Stimulated activated effector memory CD8-positive, alpha-beta T cell treated with anti-CD3 and anti-CD28 coated beads, Interleukin-12 subunit alpha, Interleukin-12 subunit beta, amount 100 ng/mL, for 72 hours (primary cell): ENCODE measurements at regions not wholly inside any gene's neighbourhood (a gene's known extent, or its start where the extent isn't known, plus 50 kb on each side); places are given as distances from the start of the nearest gene placed in this dataset.
A peak's percentile ranks its signal among the peaks of the same experiment; 100 is the strongest.

Experiments used
- ATAC-seq: fragments of 150-1000 bp; cut with Tn5 transposase; 2 replicates; pipeline ENCODE4 v1.10.0; 2021
- DNase-seq, 2 donors: peaks; one replicate each; pipeline ENCODE4 v3.0.0; 2021 to 2022; ENCODE audit warnings: low spot score in 2 of 2
- H3K27ac Mint-ChIP-seq: one replicate; pipeline ENCODE4 v1.8.0; 2022; ENCODE audit warnings: mild to moderate bottlenecking, mixed read lengths
- H3K36me3 Mint-ChIP-seq: one replicate; pipeline ENCODE4 v1.8.0; 2022; ENCODE audit warnings: mild to moderate bottlenecking, mixed read lengths
- H3K4me1 Mint-ChIP-seq: one replicate; pipeline ENCODE4 v1.8.0; 2022; ENCODE audit warnings: mixed read lengths
- H3K4me3 Mint-ChIP-seq: one replicate; pipeline ENCODE4 v1.8.0; 2022; ENCODE audit warnings: mild to moderate bottlenecking, mixed read lengths
- H3K9me3 Mint-ChIP-seq: one replicate; pipeline ENCODE4 v1.8.0; 2022; ENCODE audit warnings: mixed read lengths

DNA sequence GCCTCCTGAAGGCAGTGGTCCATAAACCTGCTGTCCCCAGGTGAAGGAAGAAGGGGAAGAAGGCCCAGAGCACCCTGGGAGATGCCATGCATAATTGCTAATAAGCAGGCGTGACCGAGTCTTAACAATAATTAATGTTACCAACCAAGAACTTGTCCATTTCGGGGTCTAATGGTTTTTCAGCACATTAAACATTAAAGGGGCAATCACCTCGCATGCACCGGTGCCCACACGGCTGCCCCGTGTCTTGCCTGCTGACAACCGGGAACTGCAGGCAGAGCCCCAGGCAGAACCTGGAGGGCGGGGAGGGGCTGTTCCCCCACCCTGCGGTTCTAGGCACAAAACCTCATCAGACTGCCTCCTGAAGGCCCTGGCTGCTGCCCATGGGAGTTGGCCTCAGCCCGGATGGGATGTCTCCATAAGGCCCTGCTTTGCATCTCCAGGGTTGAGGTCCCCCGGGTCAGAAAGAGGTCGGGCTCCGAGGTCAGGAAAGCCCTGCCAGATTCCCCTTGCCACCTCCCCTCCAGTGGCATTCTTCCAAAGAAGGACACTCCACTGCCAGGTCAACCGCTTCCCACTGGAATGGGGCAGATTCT is 169.0 kb downstream of the BUD13 start:
- Mint-ChIP-seq H3K27ac (no peak overlapping the region), H3K4me3 (no peak overlapping the region), H3K9me3 (peaks cover 2% of the 10 kb centered on the region), H3K36me3 (no peaks in the 10 kb centered on the region), H3K4me1 (no peaks in the 10 kb centered on the region)
- no peak for ATAC-seq
- DNase-seq = no peak

- Mint-ChIP-seq H3K36me3 (no peaks in the 10 kb centered on the region), H3K27ac (no peak overlapping the region), H3K4me1 (no peaks in the 10 kb centered on the region), H3K4me3 (no peak overlapping the region), H3K9me3 (peaks cover 2% of the 10 kb centered on the region)
- ATAC-seq = no peak
- DNase-seq = no peak
Observed at GRCh38 chr11:116602637-116602942, 170.2 kb downstream of the BUD13 start.

- H3K4me1 Mint-ChIP-seq = no peaks in the 10 kb centered on the region
- H3K36me3 Mint-ChIP-seq = no peaks in the 10 kb centered on the region
- DNase-seq = no peak
- no peak for ATAC-seq
- H3K9me3 Mint-ChIP-seq = peaks cover 2% of the 10 kb centered on the region
- no peak overlapping the region for H3K4me3 Mint-ChIP-seq
- no peak overlapping the region for H3K27ac Mint-ChIP-seq
Observed at GRCh38 chr11:116601814-116602636, 170.8 kb downstream of the BUD13 start.

DNA sequence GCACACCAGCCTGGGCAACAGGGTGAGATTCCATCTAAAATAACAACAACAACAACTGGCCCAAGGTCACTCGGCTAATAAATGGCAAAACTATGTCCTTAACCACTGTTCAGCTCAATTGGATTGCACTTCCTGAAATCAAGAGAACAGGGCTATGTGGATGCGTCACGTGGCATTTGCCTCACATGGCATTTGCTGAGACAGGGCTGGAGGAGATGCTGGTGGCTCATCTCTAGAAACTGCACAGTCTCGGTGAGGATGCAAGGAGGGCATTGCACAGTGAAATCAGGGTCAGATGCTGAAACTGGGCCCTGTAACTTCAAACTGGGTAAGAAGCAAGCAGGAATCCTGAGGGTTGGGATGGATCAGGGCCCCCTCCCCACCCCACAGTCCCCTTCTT is 171.9 kb downstream of the BUD13 start:
- Mint-ChIP-seq H3K4me3 (no peak overlapping the region), H3K4me1 (no peaks in the 10 kb centered on the region), H3K36me3 (no peaks in the 10 kb centered on the region), H3K27ac (no peak overlapping the region), H3K9me3 (no peaks in the 10 kb centered on the region)
- no peak for ATAC-seq
- DNase-seq = no peak

- H3K9me3 Mint-ChIP-seq = no peaks in the 10 kb centered on the region
Observed at GRCh38 chr11:116598556-116598955, 174.2 kb downstream of the BUD13 start.

GRCh38 chr11:116598036-116598435 is 174.8 kb downstream of the BUD13 start:
- Mint-ChIP-seq H3K4me1 (no peaks in the 10 kb centered on the region), H3K36me3 (no peaks in the 10 kb centered on the region), H3K27ac (no peak overlapping the region), H3K4me3 (no peak overlapping the region), H3K9me3 (no peaks in the 10 kb centered on the region)
- ATAC-seq (no peak), DNase-seq (no peak)

More at GRCh38 chr11:116598556-116598955, 174.2 kb downstream of the BUD13 start:
- ATAC-seq (no peak), DNase-seq (no peak)
- Mint-ChIP-seq H3K36me3 (no peaks in the 10 kb centered on the region), H3K27ac (no peak overlapping the region), H3K4me3 (no peak overlapping the region), H3K4me1 (no peaks in the 10 kb centered on the region)

- no peaks in the 10 kb centered on the region for H3K4me1 Mint-ChIP-seq
- ATAC-seq = no peak
- H3K27ac Mint-ChIP-seq = no peak overlapping the region
- DNase-seq = no peak
- H3K9me3 Mint-ChIP-seq = no peaks in the 10 kb centered on the region
- H3K4me3 Mint-ChIP-seq = no peak overlapping the region
- H3K36me3 Mint-ChIP-seq = no peaks in the 10 kb centered on the region
Observed at GRCh38 chr11:116596346-116597260, 176.2 kb downstream of the BUD13 start.

GRCh38 chr11:116595305-116595880 is 177.4 kb downstream of the BUD13 start:
- no peak for ATAC-seq
- Mint-ChIP-seq H3K4me1 (no peaks in the 10 kb centered on the region), H3K9me3 (no peaks in the 10 kb centered on the region), H3K27ac (no peak overlapping the region), H3K4me3 (no peak overlapping the region), H3K36me3 (no peaks in the 10 kb centered on the region)
- no peak for DNase-seq

GRCh38 chr11:116590844-116591570 is 181.8 kb downstream of the BUD13 start:
- no peak overlapping the region for H3K4me3 Mint-ChIP-seq
- DNase-seq (no peak), ATAC-seq (no peak)
- no peaks in the 10 kb centered on the region for H3K4me1 Mint-ChIP-seq
- no peaks in the 10 kb centered on the region for H3K9me3 Mint-ChIP-seq
- H3K27ac Mint-ChIP-seq = no peak overlapping the region
- no peaks in the 10 kb centered on the region for H3K36me3 Mint-ChIP-seq

GRCh38 chr11:116589402-116589801 is 183.4 kb downstream of the BUD13 start:
- no peaks in the 10 kb centered on the region for H3K36me3 Mint-ChIP-seq
- no peaks in the 10 kb centered on the region for H3K4me1 Mint-ChIP-seq
- H3K9me3 Mint-ChIP-seq = no peaks in the 10 kb centered on the region
- no peak overlapping the region for H3K27ac Mint-ChIP-seq
- no peak overlapping the region for H3K4me3 Mint-ChIP-seq
- ATAC-seq = peak; percentile 28
- DNase-seq = no peak

DNA sequence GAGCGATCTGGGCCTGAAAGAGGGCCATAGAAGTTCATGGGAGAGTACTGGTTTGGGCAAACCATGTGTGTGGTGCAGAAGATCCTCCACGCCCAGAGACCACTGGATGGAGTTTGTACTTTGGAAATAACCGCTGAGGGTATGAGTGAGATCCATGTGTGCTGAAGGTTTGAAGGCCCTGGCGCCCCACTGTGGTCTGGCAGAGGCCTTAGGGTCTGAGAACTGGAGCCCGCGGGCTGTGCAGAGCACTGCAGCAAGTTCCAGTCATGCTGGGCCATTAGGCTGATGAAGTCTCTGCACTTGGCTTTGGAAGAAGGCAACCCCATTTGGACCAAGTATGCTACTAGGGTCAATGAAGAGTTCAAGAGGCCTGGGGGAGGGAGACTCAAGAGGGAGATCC is 186.4 kb downstream of the BUD13 start:
- H3K4me3 Mint-ChIP-seq = no peak overlapping the region

GRCh38 chr11:116582571-116582970 is 190.2 kb downstream of the BUD13 start:
- DNase-seq (no peak), ATAC-seq (no peak)
- Mint-ChIP-seq H3K36me3 (no peaks in the 10 kb centered on the region), H3K4me1 (no peaks in the 10 kb centered on the region), H3K4me3 (no peak overlapping the region), H3K27ac (no peak overlapping the region), H3K9me3 (no peaks in the 10 kb centered on the region)

More for the DNA sequence above, 186.4 kb downstream of the BUD13 start:
- no peak for DNase-seq
- Mint-ChIP-seq H3K36me3 (no peaks in the 10 kb centered on the region), H3K9me3 (no peaks in the 10 kb centered on the region), H3K27ac (no peak overlapping the region), H3K4me1 (no peaks in the 10 kb centered on the region)
- no peak for ATAC-seq

DNA sequence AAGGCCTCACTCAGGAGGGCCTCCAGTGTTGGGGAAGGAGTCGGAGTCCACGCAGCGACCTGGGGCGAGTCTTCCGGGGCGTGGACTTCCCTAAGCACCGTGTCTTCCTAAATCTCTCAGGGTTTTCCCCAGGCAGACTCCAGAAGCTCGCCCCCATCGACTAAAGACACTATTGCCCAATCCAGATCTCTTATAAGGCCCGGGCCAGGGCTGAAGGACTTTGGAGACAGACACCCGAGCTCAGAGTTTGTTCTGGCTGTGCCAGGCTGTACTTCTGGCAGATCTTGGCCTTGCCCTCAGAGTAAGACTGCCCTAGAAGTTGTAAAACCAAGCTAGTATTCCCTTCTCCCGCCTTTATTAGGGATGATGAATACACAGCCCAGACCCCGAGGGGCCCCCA is 191.4 kb downstream of the BUD13 start:
- no peaks in the 10 kb centered on the region for H3K9me3 Mint-ChIP-seq
- ATAC-seq (no peak), DNase-seq (no peak)
- H3K4me3 Mint-ChIP-seq = no peak overlapping the region
- no peaks in the 10 kb centered on the region for H3K4me1 Mint-ChIP-seq
- no peaks in the 10 kb centered on the region for H3K36me3 Mint-ChIP-seq
- no peak overlapping the region for H3K27ac Mint-ChIP-seq

GRCh38 chr11:116580799-116581198 is 192.0 kb downstream of the BUD13 start:
- H3K36me3 Mint-ChIP-seq = no peaks in the 10 kb centered on the region
- no peak overlapping the region for H3K27ac Mint-ChIP-seq
- no peak overlapping the region for H3K4me3 Mint-ChIP-seq
- no peaks in the 10 kb centered on the region for H3K4me1 Mint-ChIP-seq
- no peak for ATAC-seq
- no peak for DNase-seq
- H3K9me3 Mint-ChIP-seq = no peaks in the 10 kb centered on the region
